ENCODE measurements at regions not wholly inside any gene's neighbourhood (a gene's known extent, or its start where the extent isn't known, plus 50 kb on each side); places are given as distances from the start of the nearest gene placed in this dataset.

GRCh38 chr6:4287372-4287771 is 152.0 kb upstream of the ECI2 start:
- H3K4me3 ChIP-seq (ENCODE audit: low read length): no peak overlapping the region
- Mint-ChIP-seq H3K27ac (no peak overlapping the region), H3K9me3 (no peaks in the 10 kb centered on the region), H3K4me1 (no peaks in the 10 kb centered on the region), H3K4me3 (no peak overlapping the region), H3K36me3 (no peaks in the 10 kb centered on the region), H3K27me3 (ENCODE audit: low read depth in 2 of 2) (peaks cover 15 to 28% of the 10 kb centered on the region in 2 donors)
- WGBS (ENCODE audit: insufficient coverage): 91% methylated on average over 7 of the region's 7 CpGs
- TF ChIP-seq CTCF (IDR thresholded peaks at IDR 0.05): no peak
- ATAC-seq (no peak), DNase-seq (no peak)
- H3K36me3 ChIP-seq (ENCODE audit: control insufficient read depth, insufficient read depth, low read length): no peaks in the 10 kb centered on the region
- intact Hi-C loops (cut with micrococcal nuclease): no loop called here
- H3K27me3 ChIP-seq (ENCODE audit: control insufficient read depth, insufficient read depth, low read length): no peaks in the 10 kb centered on the region
- H3K9me3 ChIP-seq (ENCODE audit: control insufficient read depth, insufficient read depth, low read length): no peaks in the 10 kb centered on the region
- H3K27ac ChIP-seq (ENCODE audit: low read length): no peak overlapping the region
- H3K4me1 ChIP-seq (ENCODE audit: control insufficient read depth, insufficient read depth, low read length): no peaks in the 10 kb centered on the region

GRCh38 chr6:4282926-4283325 is 147.6 kb upstream of the ECI2 start:
- Mint-ChIP-seq H3K36me3 (no peaks in the 10 kb centered on the region), H3K4me1 (peaks cover 8% of the 10 kb centered on the region in 2 donors), H3K4me3 (no peak overlapping the region), H3K27me3 (ENCODE audit: low read depth in 2 of 2) (peaks cover 26 to 62% of the 10 kb centered on the region in 2 donors), H3K9me3 (no peaks in the 10 kb centered on the region), H3K27ac (no peak overlapping the region)
- Histone ChIP-seq H3K4me3 (ENCODE audit: low read length) (no peak overlapping the region), H3K9me3 (ENCODE audit: control insufficient read depth, insufficient read depth, low read length) (no peaks in the 10 kb centered on the region), H3K27ac (ENCODE audit: low read length) (no peak overlapping the region), H3K36me3 (ENCODE audit: control insufficient read depth, insufficient read depth, low read length) (no peaks in the 10 kb centered on the region), H3K4me1 (ENCODE audit: control insufficient read depth, insufficient read depth, low read length) (peaks cover 6% of the 10 kb centered on the region), H3K27me3 (ENCODE audit: control insufficient read depth, insufficient read depth, low read length) (peaks cover 3% of the 10 kb centered on the region)
- intact Hi-C loops (cut with micrococcal nuclease): no loop called here
- no peak for TF ChIP-seq CTCF (IDR thresholded peaks at IDR 0.05)
- 90% methylated on average over 4 of the region's 4 CpGs for WGBS (ENCODE audit: insufficient coverage)
- ATAC-seq (no peak), DNase-seq (no peak)

GRCh38 chr6:4281341-4282293 is 146.2 kb upstream of the ECI2 start:
- ATAC-seq (peak in 2 of 3 donors; percentile 21 to 52), DNase-seq (peak in 1 of 2 donors; percentile 11)
- peaks cover 3% of the 10 kb centered on the region for H3K27me3 ChIP-seq (ENCODE audit: control insufficient read depth, insufficient read depth, low read length)
- no peak overlapping the region for H3K27ac Mint-ChIP-seq
- intact Hi-C loops (cut with micrococcal nuclease): no loop called here
- peaks cover 6% of the 10 kb centered on the region for H3K4me1 ChIP-seq (ENCODE audit: control insufficient read depth, insufficient read depth, low read length)
- no peaks in the 10 kb centered on the region for H3K36me3 ChIP-seq (ENCODE audit: control insufficient read depth, insufficient read depth, low read length)
- peaks cover 8% of the 10 kb centered on the region in 2 donors for H3K4me1 Mint-ChIP-seq
- TF ChIP-seq CTCF (IDR thresholded peaks at IDR 0.05): no peak
- 31% methylated on average over 43 of the region's 46 CpGs for WGBS (ENCODE audit: insufficient coverage)
- H3K9me3 Mint-ChIP-seq: no peaks in the 10 kb centered on the region
- peak overlapping the region; percentile 14 for H3K4me3 ChIP-seq (ENCODE audit: low read length)
- H3K9me3 ChIP-seq (ENCODE audit: control insufficient read depth, insufficient read depth, low read length): no peaks in the 10 kb centered on the region
- H3K27ac ChIP-seq (ENCODE audit: low read length): no peak overlapping the region
- H3K27me3 Mint-ChIP-seq (ENCODE audit: low read depth in 2 of 2): peaks cover 26 to 66% of the 10 kb centered on the region in 2 donors
- no peak overlapping the region for H3K4me3 Mint-ChIP-seq
- no peaks in the 10 kb centered on the region for H3K36me3 Mint-ChIP-seq
